C1 segment of cervical spinal cord (tissue), 14 donors: ENCODE measurements at regions not wholly inside any gene's neighbourhood (a gene's known extent, or its start where the extent isn't known, plus 50 kb on each side); places are given as distances from the start of the nearest gene placed in this dataset.

Experiments
- DNase-seq, 14 donors: peaks; one replicate each; lab custom pipeline; 2025; lab: John Stamatoyannopoulos, UW

- no peak for DNase-seq
Measured at GRCh38 chr13:47521890-47522487, 479.1 kb downstream of the SUCLA2 start.

GRCh38 chr13:47519626-47520025, 481.4 kb downstream of the SUCLA2 start:
- DNase-seq, result no peak

- DNase-seq, result no peak
Measured at GRCh38 chr13:47518530-47518929, 482.5 kb downstream of the SUCLA2 start.

- no peak for DNase-seq
Measured at GRCh38 chr13:47511647-47512046, 489.4 kb downstream of the SUCLA2 start.

GRCh38 chr13:47508527-47509228, 492.4 kb downstream of the SUCLA2 start:
- DNase-seq, result no peak

GRCh38 chr13:47503475-47503874, 497.6 kb downstream of the SUCLA2 start:
- DNase-seq, result no peak

- DNase-seq, result no peak
Measured at GRCh38 chr13:47502166-47502565, 498.9 kb downstream of the SUCLA2 start.

- no peak for DNase-seq
Measured at GRCh38 chr13:47499358-47500150, 501.5 kb downstream of the SUCLA2 start.

- no peak for DNase-seq
Measured at GRCh38 chr13:47484548-47484947, 516.5 kb downstream of the SUCLA2 start.

- no peak for DNase-seq
Measured at GRCh38 chr13:47481536-47481935, 519.5 kb downstream of the SUCLA2 start.

GRCh38 chr13:47480951-47481350, 520.1 kb downstream of the SUCLA2 start:
- no peak for DNase-seq

GRCh38 chr13:47480121-47480520, 521.0 kb downstream of the SUCLA2 start:
- no peak for DNase-seq

GRCh38 chr13:47478985-47479384, 522.1 kb downstream of the SUCLA2 start:
- DNase-seq, result no peak

- no peak for DNase-seq
Measured at GRCh38 chr13:47475441-47475948, 525.6 kb downstream of the SUCLA2 start.

- no peak for DNase-seq
Measured at GRCh38 chr13:47474839-47475238, 526.2 kb downstream of the SUCLA2 start.

GRCh38 chr13:47474326-47474725, 526.7 kb downstream of the SUCLA2 start:
- DNase-seq, result no peak

- no peak for DNase-seq
Measured at GRCh38 chr13:47472516-47472915, 528.6 kb downstream of the SUCLA2 start.

- no peak for DNase-seq
Measured at GRCh38 chr13:47463726-47464125, 537.3 kb downstream of the SUCLA2 start.

- DNase-seq, result no peak
Measured at GRCh38 chr13:47463002-47463401, 538.1 kb downstream of the SUCLA2 start.

GRCh38 chr13:47461816-47462215, 539.3 kb downstream of the SUCLA2 start:
- no peak for DNase-seq

- no peak for DNase-seq
Measured at GRCh38 chr13:47459512-47459911, 541.6 kb downstream of the SUCLA2 start.

- no peak for DNase-seq
Measured at GRCh38 chr13:47457626-47458025, 543.4 kb downstream of the SUCLA2 start.

GRCh38 chr13:47455626-47456025, 545.4 kb downstream of the SUCLA2 start:
- no peak for DNase-seq
